OCI-LY7 (cell line): ENCODE measurements at regions not wholly inside any gene's neighbourhood (a gene's known extent, or its start where the extent isn't known, plus 50 kb on each side); places are given as distances from the start of the nearest gene placed in this dataset.

Experiments used
- CTCF ChIP-seq: fragments of 200-600 bp; sonication (generic); conservative IDR thresholded peaks from 2 replicates; pipeline ENCODE4 v1.5.1; 2014; ENCODE audit warnings: mild to moderate bottlenecking, antibody characterized with exemption, low read length, moderate library complexity, mixed read lengths
- EZH2phosphoT487 ChIP-seq: fragments of 200-600 bp; sonication (generic); IDR thresholded peaks from 2 replicates; pipeline ENCODE4 v1.6.1; 2018; ENCODE audit warnings: low read depth, borderline replicate concordance, mild to moderate bottlenecking, mixed run types, antibody characterized with exemption, low read length, moderate library complexity, mixed read lengths

DNA sequence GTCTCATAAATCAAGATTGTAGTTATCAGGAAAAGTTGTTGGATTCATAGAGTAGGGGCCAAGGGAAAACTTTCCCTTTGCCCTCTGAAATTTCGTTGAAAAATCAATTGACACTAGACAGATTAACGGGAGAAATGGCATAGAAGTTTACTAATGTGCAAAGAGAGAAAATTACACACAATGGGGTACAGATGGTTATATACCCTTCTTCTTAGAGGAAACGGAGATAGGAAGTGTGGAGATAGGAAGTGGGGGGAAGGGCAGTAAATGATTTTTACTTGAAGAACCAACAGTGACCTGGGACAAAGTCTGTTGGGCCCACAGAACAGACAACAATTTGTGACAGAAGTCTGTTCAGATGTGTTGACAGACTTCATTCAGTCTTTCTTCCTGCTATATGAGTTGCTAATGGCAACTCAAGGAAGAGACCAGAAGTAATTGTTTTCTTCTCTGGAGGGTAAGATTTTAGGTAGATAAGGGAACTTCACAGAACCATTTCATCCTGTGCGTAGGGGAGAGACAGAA is 177.9 kb downstream of the C9orf152 start:
- TF ChIP-seq CTCF (no peak), EZH2phosphoT487 (no peak)
